NCI-H82 (cell line): ENCODE measurements at regions not wholly inside any gene's neighbourhood (a gene's known extent, or its start where the extent isn't known, plus 50 kb on each side); places are given as distances from the start of the nearest gene placed in this dataset.

Source experiments
- DNase-seq: peaks from one replicate; lab custom pipeline; 2025; lab: John Stamatoyannopoulos, UW

GRCh38 chr1:79599257-79599656 lies 592.7 kb upstream of the ADGRL4 start:
- DNase-seq, result no peak

GRCh38 chr1:79595931-79596330 lies 589.4 kb upstream of the ADGRL4 start:
- DNase-seq, result no peak

GRCh38 chr1:79594121-79594698 lies 587.7 kb upstream of the ADGRL4 start:
- no peak for DNase-seq

- DNase-seq, result no peak
Measured at GRCh38 chr1:79592707-79593106, 586.2 kb upstream of the ADGRL4 start.

- no peak for DNase-seq
Measured at GRCh38 chr1:79588719-79589118, 582.2 kb upstream of the ADGRL4 start.

GRCh38 chr1:79587229-79587628 lies 580.7 kb upstream of the ADGRL4 start:
- DNase-seq, result no peak

GRCh38 chr1:79585801-79586200 lies 579.3 kb upstream of the ADGRL4 start:
- no peak for DNase-seq

- no peak for DNase-seq
Measured at GRCh38 chr1:79575424-79575823, 568.9 kb upstream of the ADGRL4 start.

GRCh38 chr1:79568411-79568810 lies 561.9 kb upstream of the ADGRL4 start:
- no peak for DNase-seq

GRCh38 chr1:79561521-79561978 lies 555.0 kb upstream of the ADGRL4 start:
- no peak for DNase-seq

- DNase-seq, result peak; percentile 11
Measured at GRCh38 chr1:79556189-79556588, 549.7 kb upstream of the ADGRL4 start.

- no peak for DNase-seq
Measured at GRCh38 chr1:79554688-79555087, 548.2 kb upstream of the ADGRL4 start.

GRCh38 chr1:79551321-79551720 lies 544.8 kb upstream of the ADGRL4 start:
- DNase-seq, result no peak

GRCh38 chr1:79550402-79550801 lies 543.9 kb upstream of the ADGRL4 start:
- DNase-seq, result no peak

GRCh38 chr1:79549201-79549600 lies 542.7 kb upstream of the ADGRL4 start:
- DNase-seq, result peak; percentile 91

- no peak for DNase-seq
Measured at GRCh38 chr1:79547514-79547913, 541.0 kb upstream of the ADGRL4 start.

- DNase-seq, result no peak
Measured at GRCh38 chr1:79543394-79543793, 536.9 kb upstream of the ADGRL4 start.

- no peak for DNase-seq
Measured at GRCh38 chr1:79539001-79539400, 532.5 kb upstream of the ADGRL4 start.

- DNase-seq, result peak; percentile 27
Measured at GRCh38 chr1:79532555-79532954, 526.0 kb upstream of the ADGRL4 start.

- DNase-seq, result peak; percentile 36
Measured at GRCh38 chr1:79531790-79532189, 525.3 kb upstream of the ADGRL4 start.

- no peak for DNase-seq
Measured at GRCh38 chr1:79530476-79530875, 523.9 kb upstream of the ADGRL4 start.

GRCh38 chr1:79530055-79530454 lies 523.5 kb upstream of the ADGRL4 start:
- DNase-seq, result no peak

- DNase-seq, result no peak
Measured at GRCh38 chr1:79524126-79524525, 517.6 kb upstream of the ADGRL4 start.

GRCh38 chr1:79519084-79519760 lies 512.7 kb upstream of the ADGRL4 start:
- no peak for DNase-seq
